Left ventricle myocardium inferior (tissue), 1 donor: ENCODE measurements at regions not wholly inside any gene's neighbourhood (a gene's known extent, or its start where the extent isn't known, plus 50 kb on each side); places are given as distances from the start of the nearest gene placed in this dataset.

Source experiments
- DNase-seq: peaks from one replicate; pipeline ENCODE4 v3.0.0-alpha.2; 2020
- H3K27ac ChIP-seq: fragments of 200-600 bp; replicated peaks from 2 replicates; pipeline ENCODE4 v1.8.0; 2021
- H3K27me3 ChIP-seq: fragments of 200-600 bp; 2 replicates; pipeline ENCODE4 v1.8.0; 2021; ENCODE audit warnings: low read depth
- H3K36me3 ChIP-seq: fragments of 200-600 bp; 2 replicates; pipeline ENCODE4 v1.8.0; 2021
- H3K4me1 ChIP-seq: fragments of 200-600 bp; 2 replicates; pipeline ENCODE4 v1.8.0; 2021
- H3K4me3 ChIP-seq: fragments of 200-600 bp; 2 replicates; pipeline ENCODE4 v1.8.0; 2021; ENCODE audit warnings: mild to moderate bottlenecking, moderate library complexity
- H3K9me3 ChIP-seq: fragments of 200-600 bp; replicated peaks from 2 replicates; pipeline ENCODE4 v1.8.0; 2021
- CTCF ChIP-seq: fragments of 200-600 bp; IDR thresholded peaks from 2 replicates; pipeline ENCODE4 v1.8.0; 2021; ENCODE audit warnings: antibody characterized with exemption, mild to moderate bottlenecking, borderline replicate concordance
- intact Hi-C: fragments of 100-400 bp; cut with micrococcal nuclease; formaldehyde crosslinking; loops from one replicate; pipeline ENCODE4 v1.11.0; 2022
- donor health status: DM: no; HTN: yes; CAD: no; lungs with severe emphysema.

DNA sequence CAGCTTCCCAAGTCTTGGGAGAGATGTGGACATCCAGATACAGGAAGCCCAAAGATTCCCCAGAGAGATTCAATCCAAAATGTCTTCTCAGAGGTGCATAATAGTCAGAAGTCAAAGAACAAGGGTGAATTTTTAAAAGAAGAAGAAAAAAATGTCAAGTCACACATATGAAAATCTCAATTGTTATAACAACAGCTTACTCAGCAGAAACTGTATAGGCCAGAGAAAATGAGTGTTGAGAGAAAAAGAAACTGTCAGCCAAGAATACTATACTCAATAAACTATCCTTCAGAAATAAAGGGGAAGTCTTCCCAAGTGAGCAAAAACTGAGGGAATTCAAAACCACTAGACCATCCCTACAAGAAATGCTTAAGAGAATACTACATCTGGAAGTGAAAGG lies 612.9 kb upstream of the POU3F3 start:
- no peak overlapping the region for H3K27ac ChIP-seq
- H3K36me3 ChIP-seq: no peaks in the 10 kb centered on the region
- H3K27me3 ChIP-seq: no peaks in the 10 kb centered on the region
- intact Hi-C loops: no loop called here
- no peak for TF ChIP-seq CTCF
- peaks cover 61% of the 10 kb centered on the region for H3K9me3 ChIP-seq
- H3K4me3 ChIP-seq: no peak overlapping the region
- H3K4me1 ChIP-seq: no peaks in the 10 kb centered on the region
- no peak for DNase-seq

GRCh38 chr2:104249629-104250028 lies 604.3 kb upstream of the POU3F3 start:
- Histone ChIP-seq H3K27me3 (no peaks in the 10 kb centered on the region), H3K36me3 (no peaks in the 10 kb centered on the region)
- intact Hi-C loops: no loop called here

DNA sequence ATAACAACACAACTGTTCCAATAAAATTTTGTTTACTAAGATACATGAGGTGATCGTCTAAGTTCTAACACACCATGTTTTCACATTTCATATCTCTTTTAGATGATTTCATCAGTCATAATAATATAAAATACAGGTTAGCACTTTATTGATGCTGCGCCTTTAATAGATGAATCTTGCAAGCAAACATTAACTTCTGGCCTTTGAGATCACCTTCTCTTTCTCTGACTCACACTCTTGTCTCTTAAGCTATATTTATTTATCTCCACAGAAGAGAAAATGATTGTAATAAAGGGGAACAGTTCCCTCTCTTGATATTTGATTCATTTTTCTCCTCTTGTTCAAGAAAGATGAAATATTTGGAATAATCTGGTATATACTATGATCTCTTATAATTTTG lies 603.3 kb upstream of the POU3F3 start:
- Histone ChIP-seq H3K4me3 (no peak overlapping the region), H3K9me3 (peaks cover 8% of the 10 kb centered on the region), H3K27me3 (no peaks in the 10 kb centered on the region), H3K36me3 (no peaks in the 10 kb centered on the region), H3K27ac (no peak overlapping the region), H3K4me1 (no peaks in the 10 kb centered on the region)
- no peak for DNase-seq
- no peak for TF ChIP-seq CTCF
- intact Hi-C loops: no loop called here

More at GRCh38 chr2:104249629-104250028, 604.3 kb upstream of the POU3F3 start:
- H3K27ac ChIP-seq: no peak overlapping the region
- no peaks in the 10 kb centered on the region for H3K4me1 ChIP-seq
- H3K9me3 ChIP-seq: peaks cover 7% of the 10 kb centered on the region
- TF ChIP-seq CTCF: no peak
- no peak for DNase-seq
- H3K4me3 ChIP-seq: no peak overlapping the region

GRCh38 chr2:104254017-104254416 lies 599.9 kb upstream of the POU3F3 start:
- no peak for TF ChIP-seq CTCF

GRCh38 chr2:104262714-104263113 lies 591.2 kb upstream of the POU3F3 start:
- H3K4me1 ChIP-seq: no peaks in the 10 kb centered on the region
- intact Hi-C loops: no loop called here
- H3K9me3 ChIP-seq: peaks cover 88% of the 10 kb centered on the region
- H3K27ac ChIP-seq: no peak overlapping the region
- TF ChIP-seq CTCF: no peak
- no peaks in the 10 kb centered on the region for H3K27me3 ChIP-seq
- no peaks in the 10 kb centered on the region for H3K36me3 ChIP-seq
- no peak overlapping the region for H3K4me3 ChIP-seq
- no peak for DNase-seq

More at GRCh38 chr2:104254017-104254416, 599.9 kb upstream of the POU3F3 start:
- H3K27ac ChIP-seq: no peak overlapping the region
- intact Hi-C loops: no loop called here
- no peak overlapping the region for H3K4me3 ChIP-seq
- DNase-seq: no peak
- no peaks in the 10 kb centered on the region for H3K27me3 ChIP-seq
- H3K36me3 ChIP-seq: no peaks in the 10 kb centered on the region
- peaks cover 39% of the 10 kb centered on the region for H3K9me3 ChIP-seq
- H3K4me1 ChIP-seq: no peaks in the 10 kb centered on the region

DNA sequence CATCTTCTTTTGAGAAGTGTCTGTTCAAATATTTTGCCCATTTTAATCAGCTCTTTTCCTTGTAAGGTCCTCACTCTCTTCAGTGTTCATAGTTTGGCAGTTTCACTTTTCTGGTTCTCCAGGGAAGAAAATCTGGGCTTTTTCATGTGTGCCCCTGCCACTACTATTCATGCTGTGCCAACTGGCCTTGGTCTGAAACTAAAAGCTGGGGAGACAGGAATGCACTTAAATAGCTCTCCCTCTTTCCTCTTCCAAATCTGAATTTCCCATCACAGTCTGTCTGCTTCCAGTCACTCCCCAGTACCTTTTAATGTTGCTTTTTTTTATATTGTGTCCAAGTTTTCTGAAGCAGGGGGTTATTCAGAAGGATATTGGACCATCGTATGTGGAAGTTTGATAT lies 574.3 kb upstream of the POU3F3 start:
- H3K9me3 ChIP-seq: peaks cover 5% of the 10 kb centered on the region
- intact Hi-C loops: no loop called here
- no peak overlapping the region for H3K4me3 ChIP-seq
- no peak for TF ChIP-seq CTCF
- H3K4me1 ChIP-seq: no peaks in the 10 kb centered on the region
- no peak for DNase-seq
- no peaks in the 10 kb centered on the region for H3K27me3 ChIP-seq
- H3K27ac ChIP-seq: no peak overlapping the region
- no peaks in the 10 kb centered on the region for H3K36me3 ChIP-seq
